ENCODE measurements at regions not wholly inside any gene's neighbourhood (a gene's known extent, or its start where the extent isn't known, plus 50 kb on each side); places are given as distances from the start of the nearest gene placed in this dataset.

DNA sequence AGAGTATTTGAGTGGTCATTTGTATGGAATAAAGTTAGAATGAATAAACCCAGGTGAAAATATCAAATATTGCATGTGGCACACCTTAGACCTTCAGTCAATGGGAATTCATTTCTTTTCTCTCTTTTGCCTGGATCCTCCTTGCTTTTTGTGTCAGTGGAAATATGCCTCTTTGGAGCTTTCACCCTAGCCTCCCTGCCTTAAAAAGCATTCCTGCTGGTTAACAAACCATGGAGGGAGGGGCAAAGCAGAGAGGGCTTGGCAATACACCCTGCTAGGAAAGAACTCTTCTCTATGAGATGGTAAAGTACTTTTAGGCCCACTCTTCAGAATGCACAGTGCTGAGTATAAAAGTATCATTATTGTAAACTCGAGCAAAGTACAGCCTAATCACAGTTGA is 383.7 kb downstream of the DMAC1 start:
- intact Hi-C loops (cut with DNase I), result no loop called here
- TF ChIP-seq CTCF (IDR thresholded peaks at IDR 0.05), result no peak
- Histone ChIP-seq H3K36me3 (no peaks in the 10 kb centered on the region), H3K4me3 (no peak overlapping the region), H3K9me3 (no peaks in the 10 kb centered on the region), H3K27ac (no peak overlapping the region), H3K27me3 (no peaks in the 10 kb centered on the region), H3K4me1 (no peaks in the 10 kb centered on the region)
- DNase-seq (no peak), ATAC-seq (no peak)

DNA sequence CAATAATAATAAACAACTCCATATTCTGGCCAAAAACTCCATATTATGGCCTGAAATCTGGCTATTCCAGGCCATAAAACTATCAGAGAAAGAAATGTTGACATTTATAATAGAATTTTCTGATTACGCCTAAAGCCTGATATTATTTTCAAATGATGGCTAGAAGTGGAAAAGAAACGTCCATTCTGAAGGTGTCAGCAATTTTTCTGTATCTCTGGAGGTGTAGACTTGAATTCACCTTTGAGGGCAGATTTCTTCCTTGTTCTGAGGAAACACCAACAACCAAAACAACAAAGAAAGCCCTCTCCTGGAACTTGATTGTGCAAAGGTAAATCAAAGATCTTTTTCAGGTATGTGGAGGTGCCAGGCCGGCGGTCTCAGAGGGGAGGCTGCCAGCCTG is 390.7 kb downstream of the DMAC1 start:
- Histone ChIP-seq H3K4me3 (no peak overlapping the region), H3K4me1 (no peaks in the 10 kb centered on the region), H3K9me3 (no peaks in the 10 kb centered on the region), H3K36me3 (no peaks in the 10 kb centered on the region), H3K27ac (no peak overlapping the region), H3K27me3 (no peaks in the 10 kb centered on the region)
- no peak for ATAC-seq
- intact Hi-C loops (cut with DNase I), result no loop called here
- no peak for TF ChIP-seq CTCF (IDR thresholded peaks at IDR 0.05)
- no peak for DNase-seq

DNA sequence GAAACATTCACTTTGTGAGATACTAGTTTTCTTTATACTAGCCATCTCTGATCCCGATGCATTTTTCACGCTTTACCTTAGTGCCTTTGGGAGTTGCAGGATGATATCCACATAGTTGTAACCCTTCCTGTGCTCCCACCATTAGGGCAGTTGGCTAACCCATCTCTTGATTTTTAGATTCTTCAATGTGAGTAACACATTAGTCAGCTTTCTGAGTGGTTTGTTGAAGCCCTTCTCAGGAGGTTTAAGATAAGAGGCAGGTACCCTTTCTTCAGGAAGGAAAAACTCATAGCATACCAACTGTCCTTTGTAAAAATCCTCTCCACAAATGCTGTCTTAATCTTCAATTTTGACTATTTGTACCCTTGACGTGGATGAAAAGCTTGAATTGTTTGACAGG is 392.3 kb downstream of the DMAC1 start:
- DNase-seq (no peak), ATAC-seq (no peak)
- Histone ChIP-seq H3K27ac (no peak overlapping the region), H3K27me3 (no peaks in the 10 kb centered on the region), H3K4me3 (no peak overlapping the region), H3K4me1 (no peaks in the 10 kb centered on the region), H3K9me3 (no peaks in the 10 kb centered on the region), H3K36me3 (no peaks in the 10 kb centered on the region)
- intact Hi-C loops (cut with DNase I), result no loop called here
- no peak for TF ChIP-seq CTCF (IDR thresholded peaks at IDR 0.05)

GRCh38 chr9:7405924-7406604 is 393.5 kb downstream of the DMAC1 start:
- intact Hi-C loops (cut with DNase I), result no loop called here
- H3K27me3 ChIP-seq, result no peaks in the 10 kb centered on the region
- no peaks in the 10 kb centered on the region for H3K36me3 ChIP-seq
- DNase-seq (no peak), ATAC-seq (no peak)
- H3K4me3 ChIP-seq, result no peak overlapping the region
- no peak for TF ChIP-seq CTCF (IDR thresholded peaks at IDR 0.05)
- no peaks in the 10 kb centered on the region for H3K4me1 ChIP-seq
- H3K9me3 ChIP-seq, result no peaks in the 10 kb centered on the region
- H3K27ac ChIP-seq, result no peak overlapping the region

DNA sequence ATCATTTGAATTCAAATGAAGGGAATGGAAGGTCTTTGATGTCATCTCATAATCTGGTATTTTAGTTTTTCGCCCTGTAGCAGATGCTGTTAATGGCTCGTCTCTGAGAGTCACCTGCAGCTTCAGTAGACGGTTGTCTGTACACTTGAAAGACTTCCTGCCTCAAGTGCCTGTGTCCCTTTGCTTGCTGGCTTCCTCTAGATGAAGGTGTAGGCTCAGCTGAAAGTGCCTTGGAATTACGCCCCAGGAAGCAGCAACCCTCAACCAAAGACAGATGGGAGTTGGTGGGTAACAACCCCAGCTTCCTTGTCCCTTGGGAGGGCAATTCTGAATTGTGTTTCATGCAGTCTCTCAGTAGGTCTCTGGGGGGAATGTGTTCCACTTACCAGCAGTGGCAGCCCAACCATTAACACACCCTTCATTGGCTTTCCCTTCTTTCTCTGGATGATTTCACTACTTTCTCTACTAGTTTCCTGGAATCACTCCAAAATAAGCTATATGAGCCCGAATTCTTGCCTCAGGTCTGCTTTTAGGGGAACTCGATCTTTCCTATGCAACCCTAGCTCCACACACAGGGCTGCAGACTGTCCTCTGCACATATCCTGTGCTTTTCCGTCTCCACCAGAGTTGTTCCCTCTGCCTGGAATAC is 395.6 kb downstream of the DMAC1 start:
- intact Hi-C loops (cut with DNase I), result no loop called here
- Histone ChIP-seq H3K4me1 (no peaks in the 10 kb centered on the region), H3K36me3 (no peaks in the 10 kb centered on the region), H3K4me3 (no peak overlapping the region), H3K27ac (no peak overlapping the region), H3K27me3 (no peaks in the 10 kb centered on the region), H3K9me3 (no peaks in the 10 kb centered on the region)
- no peak for TF ChIP-seq CTCF (IDR thresholded peaks at IDR 0.05)
- DNase-seq (no peak), ATAC-seq (no peak)
